Adrenal gland (tissue), 9 donors: ENCODE measurements at regions not wholly inside any gene's neighbourhood (a gene's known extent, or its start where the extent isn't known, plus 50 kb on each side); places are given as distances from the start of the nearest gene placed in this dataset.

Experiments used
- DNase-seq, 7 donors: peaks; one replicate each; pipeline ENCODE4 v3.0.0-alpha.2; 2019 to 2020
- H3K27ac ChIP-seq, 5 donors: fragments of 200-600 bp; sonication (generic) in 4 of 5; 1 replicate in 3 of 5; 2 replicates in 2 of 5; pipeline versions ENCODE4 v1.5.1 to v1.8.0; 2016 to 2020; ENCODE audit warnings: mild to moderate bottlenecking in 1 of 5
- H3K27me3 ChIP-seq: fragments of 200-600 bp; 2 replicates; pipeline ENCODE4 v1.8.0; 2021
- H3K36me3 ChIP-seq, 2 donors: fragments of 200-600 bp; replicated peaks in 1 of 2; 1 replicate in 1 of 2; 2 replicates in 1 of 2; pipeline versions ENCODE4 v1.5.1 to v1.8.0; 2018 to 2022
- H3K4me1 ChIP-seq, 2 donors: fragments of 200-600 bp; replicated peaks in 1 of 2; 1 replicate in 1 of 2; 2 replicates in 1 of 2; pipeline versions ENCODE4 v1.5.1 to v1.8.0; 2018 to 2021
- H3K4me3 ChIP-seq, 4 donors: fragments of 200-600 bp; sonication (generic) in 3 of 4; one replicate each; pipeline ENCODE4 v1.5.1; 2016 to 2018
- H3K9me3 ChIP-seq, 3 donors: fragments of 200-600 bp; sonication (generic) in 1 of 3; replicated peaks in 1 of 3; 1 replicate in 2 of 3; 2 replicates in 1 of 3; pipeline versions ENCODE4 v1.5.1 to v1.8.0; 2016 to 2021
- CTCF ChIP-seq, 6 experiments: fragments of 450-650 bp in 4 of 6; fragments of 200-600 bp in 2 of 6; sonication (generic) in 1 of 6; IDR thresholded peaks; 1 replicate in 5 of 6; 2 replicates in 1 of 6; pipeline versions ENCODE4 v1.5.1 to v1.8.0; 2016 to 2021; ENCODE audit warnings: antibody characterized with exemption in 6 of 6, mild to moderate bottlenecking in 2 of 6, moderate library complexity in 1 of 6
- POLR2A ChIP-seq, 2 donors: fragments of 450-650 bp; IDR thresholded peaks; one replicate each; pipeline ENCODE4 v1.6.1; 2017; ENCODE audit warnings: antibody characterized with exemption in 2 of 2, mild to moderate bottlenecking in 2 of 2, moderate library complexity in 1 of 2
- WGBS, 4 donors: extraction: QIAGEN DNeasy Blood & Tissue Kit in 2 of 4; methylation state at CpG; one replicate each; pipeline versions ENCODE4 v1.1.5 to v1.1.7; 2013 to 2017; 5-methylcytosine and 5-hydroxymethylcytosine counted together
- intact Hi-C, 2 donors: fragments of 100-400 bp; cut with DNase I; formaldehyde crosslinking; loops; one replicate each; pipeline versions ENCODE4 v1.14.1 to v1.15.0; 2022 to 2023
- donor health status: healthy with polysubstance abuse.
- donor health status: Bipolar disorder and iron deficiency.
- donor health status: DM: yes; HTN: yes; CAD: no.
- donor health status: DM: no; HTN: no; CAD: no.
- donor health status: DM: no; HTN: no; CAD: no.

- DNase-seq, result no peak
- WGBS, 4 donors, result 21 to 42% (median 30%) methylated on average over 2 of the region's 2 CpGs
- no peaks in the 10 kb centered on the region for H3K27me3 ChIP-seq
- no peaks in the 10 kb centered on the region for H3K36me3 ChIP-seq
- H3K27ac ChIP-seq, result no peak overlapping the region
- H3K4me1 ChIP-seq, result no peaks in the 10 kb centered on the region
- no peak for TF ChIP-seq CTCF (IDR thresholded peaks at IDR 0.05)
- TF ChIP-seq POLR2A (IDR thresholded peaks at IDR 0.05), result no peak
- H3K9me3 ChIP-seq, result no peaks in the 10 kb centered on the region
- no peak overlapping the region for H3K4me3 ChIP-seq
- intact Hi-C loops, result no loop called here
Observed at GRCh38 chr5:57611177-57611576, 128.6 kb upstream of the ACTBL2 start.

GRCh38 chr5:57608542-57608941 lies 125.9 kb upstream of the ACTBL2 start:
- no peak overlapping the region for H3K4me3 ChIP-seq
- H3K9me3 ChIP-seq, result no peaks in the 10 kb centered on the region
- H3K27me3 ChIP-seq, result no peaks in the 10 kb centered on the region
- DNase-seq, result no peak
- no peak for TF ChIP-seq POLR2A (IDR thresholded peaks at IDR 0.05)
- no peak for TF ChIP-seq CTCF (IDR thresholded peaks at IDR 0.05)
- H3K27ac ChIP-seq, result no peak overlapping the region
- intact Hi-C loops, result no loop called here
- no peaks in the 10 kb centered on the region for H3K4me1 ChIP-seq
- H3K36me3 ChIP-seq, result no peaks in the 10 kb centered on the region

- H3K9me3 ChIP-seq, result no peaks in the 10 kb centered on the region
- TF ChIP-seq POLR2A (IDR thresholded peaks at IDR 0.05) (no peak), CTCF (IDR thresholded peaks at IDR 0.05) (no peak)
- H3K36me3 ChIP-seq, result no peaks in the 10 kb centered on the region
- H3K4me3 ChIP-seq, result no peak overlapping the region
- H3K27me3 ChIP-seq, result no peaks in the 10 kb centered on the region
- H3K4me1 ChIP-seq, result no peaks in the 10 kb centered on the region
- no peak for DNase-seq
- intact Hi-C loops, result no loop called here
- WGBS, 4 donors, result 77 to 79% (median 78%) methylated on average over 4 of the region's 4 CpGs
- no peak overlapping the region for H3K27ac ChIP-seq
Observed at GRCh38 chr5:57601996-57602395, 119.4 kb upstream of the ACTBL2 start.

GRCh38 chr5:57600321-57600720 lies 117.7 kb upstream of the ACTBL2 start:
- TF ChIP-seq CTCF (IDR thresholded peaks at IDR 0.05) (no peak), POLR2A (IDR thresholded peaks at IDR 0.05) (no peak)
- no peaks in the 10 kb centered on the region for H3K4me1 ChIP-seq
- 43 to 73% (median 60%) methylated on average over 1 of the region's 1 CpG for WGBS, 4 donors
- H3K27ac ChIP-seq, result no peak overlapping the region
- H3K27me3 ChIP-seq, result no peaks in the 10 kb centered on the region
- H3K9me3 ChIP-seq, result no peaks in the 10 kb centered on the region
- no peak overlapping the region for H3K4me3 ChIP-seq
- no peaks in the 10 kb centered on the region for H3K36me3 ChIP-seq
- no peak for DNase-seq
- intact Hi-C loops, result no loop called here
